GM18951 (cell line): ENCODE measurements at regions not wholly inside any gene's neighbourhood (a gene's known extent, or its start where the extent isn't known, plus 50 kb on each side); places are given as distances from the start of the nearest gene placed in this dataset.
"Not testable (repeated sequence)": the region's sequence is repeated elsewhere in the genome, so short reads cannot be mapped to it uniquely, and the experiment has no call there.

Experiments
- POLR2A ChIP-seq: IDR thresholded peaks from 4 replicates; pipeline ENCODE4 v1.6.1; 2011; ENCODE audit warnings: mild to moderate bottlenecking; ENCODE audit not compliant: insufficient read length, insufficient read depth; ENCODE audit errors: extremely low read depth
- in situ Hi-C: fragments of 300-500 bp; cut with MboI; formaldehyde crosslinking; loops from one replicate; pipeline ENCODE4 v1.12.0; 2022; ENCODE audit warnings: low sequenced_read_pairs, mixed read lengths, inconsistent platforms; ENCODE audit not compliant: unreplicated experiment

- no peak for TF ChIP-seq POLR2A
- in situ Hi-C loops, result no loop called here
Measured at GRCh38 chr16:29204806-29205135, 201.7 kb downstream of the NPIPB11 start.

DNA sequence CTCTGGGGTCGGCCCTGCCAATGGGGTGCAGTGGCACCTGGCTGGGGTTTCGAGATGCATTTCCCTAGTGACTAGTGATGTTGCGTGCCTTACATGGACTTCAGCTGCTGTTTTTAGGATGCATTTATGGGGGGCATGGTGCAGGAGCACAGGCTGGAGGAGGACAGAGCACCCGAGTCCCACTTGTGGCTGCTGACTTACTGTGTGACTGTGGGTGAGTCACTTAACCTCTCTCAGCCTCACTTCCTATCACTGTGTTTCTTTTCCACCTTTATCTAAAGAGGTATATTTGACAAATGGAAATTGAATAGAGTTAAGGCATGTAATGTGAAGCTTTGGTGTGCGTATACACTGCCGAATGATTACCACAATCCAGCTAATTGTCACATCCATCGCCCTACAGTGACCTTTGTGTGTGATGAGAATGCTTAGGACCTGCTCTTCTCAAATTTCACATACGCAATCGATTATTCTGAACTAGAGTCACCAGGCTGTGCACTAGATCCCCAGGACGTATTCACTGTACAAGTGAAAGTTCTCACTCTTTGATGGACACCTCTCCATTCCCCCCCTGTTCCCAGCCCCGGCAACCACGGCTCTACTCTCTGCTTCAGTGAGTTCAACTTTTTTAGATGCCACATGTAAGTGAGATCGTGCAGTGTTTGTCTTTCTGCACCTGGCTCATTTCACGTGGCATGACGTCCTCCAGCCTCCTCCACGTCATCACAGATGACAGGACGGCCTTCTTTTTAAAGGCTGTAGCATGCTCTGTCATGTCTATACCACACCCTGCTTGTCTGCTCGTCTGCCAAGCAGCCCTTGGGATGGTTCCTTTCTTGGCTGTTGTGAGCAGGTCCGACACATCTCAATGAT is 202.3 kb downstream of the NPIPB11 start:
- in situ Hi-C loops, result not testable (repeated sequence)

DNA sequence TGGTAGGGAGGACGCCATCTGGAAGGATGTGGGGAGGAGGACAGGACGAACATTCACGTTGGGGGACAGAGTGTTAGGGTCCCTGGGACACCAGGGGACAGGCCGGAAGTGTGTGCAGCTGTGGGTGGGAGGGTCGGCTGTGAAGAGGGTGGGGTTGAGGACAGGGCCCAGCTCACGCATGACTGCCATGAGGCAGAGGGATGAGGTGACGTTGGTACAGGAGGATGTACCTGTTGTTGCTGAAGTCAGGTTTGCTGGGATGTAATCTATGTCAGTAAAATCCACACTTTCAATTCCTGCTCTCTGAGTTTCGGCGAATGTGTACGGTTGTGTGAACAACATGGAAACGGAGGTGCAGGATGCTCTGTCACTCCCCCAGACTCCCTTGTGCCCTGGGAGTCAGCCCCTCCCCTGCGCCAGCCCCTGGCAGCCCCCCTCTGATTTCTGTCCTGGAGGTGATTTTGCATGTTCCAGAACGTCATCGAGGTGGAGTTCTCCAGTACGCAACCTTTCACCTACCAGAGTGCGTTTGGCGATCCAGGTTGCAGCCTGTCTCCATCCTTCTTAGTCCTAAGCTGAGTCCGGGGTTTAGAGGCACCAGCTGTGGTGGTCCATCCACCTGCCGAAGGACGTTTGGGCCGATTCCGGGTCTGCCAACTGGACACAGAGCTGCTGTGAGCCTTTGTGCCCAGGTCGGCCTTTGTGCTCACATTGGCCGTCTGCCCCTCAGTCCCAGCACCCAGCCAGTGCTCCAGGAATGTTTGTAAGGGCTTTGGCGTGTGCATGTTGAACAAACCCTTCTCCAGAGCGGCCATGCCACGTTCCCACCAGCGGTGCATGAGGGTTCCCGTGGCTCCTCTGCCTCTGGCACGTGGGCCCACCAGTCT is 203.2 kb downstream of the NPIPB11 start:
- in situ Hi-C loops, result not testable (repeated sequence)

DNA sequence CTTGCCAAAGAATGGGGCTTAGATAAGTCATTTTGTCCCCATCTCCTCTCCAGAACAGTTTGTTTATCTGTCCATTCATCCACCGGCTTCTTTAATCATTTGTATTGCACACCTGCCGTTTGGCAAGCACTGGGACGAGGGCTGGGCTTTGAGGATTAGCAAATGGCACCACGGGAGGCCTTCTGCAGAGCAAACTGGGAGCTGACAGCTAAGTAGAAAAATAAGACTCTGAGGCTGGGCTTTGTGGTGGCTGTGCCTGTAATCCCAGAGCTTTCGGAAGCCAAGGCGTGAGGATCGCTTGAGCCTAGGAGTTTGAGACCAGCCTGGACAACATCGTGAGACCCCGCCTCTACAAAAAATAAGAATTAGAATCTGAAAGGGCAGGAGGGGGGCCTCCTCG is 203.9 kb downstream of the NPIPB11 start:
- in situ Hi-C loops, result not testable (repeated sequence)

DNA sequence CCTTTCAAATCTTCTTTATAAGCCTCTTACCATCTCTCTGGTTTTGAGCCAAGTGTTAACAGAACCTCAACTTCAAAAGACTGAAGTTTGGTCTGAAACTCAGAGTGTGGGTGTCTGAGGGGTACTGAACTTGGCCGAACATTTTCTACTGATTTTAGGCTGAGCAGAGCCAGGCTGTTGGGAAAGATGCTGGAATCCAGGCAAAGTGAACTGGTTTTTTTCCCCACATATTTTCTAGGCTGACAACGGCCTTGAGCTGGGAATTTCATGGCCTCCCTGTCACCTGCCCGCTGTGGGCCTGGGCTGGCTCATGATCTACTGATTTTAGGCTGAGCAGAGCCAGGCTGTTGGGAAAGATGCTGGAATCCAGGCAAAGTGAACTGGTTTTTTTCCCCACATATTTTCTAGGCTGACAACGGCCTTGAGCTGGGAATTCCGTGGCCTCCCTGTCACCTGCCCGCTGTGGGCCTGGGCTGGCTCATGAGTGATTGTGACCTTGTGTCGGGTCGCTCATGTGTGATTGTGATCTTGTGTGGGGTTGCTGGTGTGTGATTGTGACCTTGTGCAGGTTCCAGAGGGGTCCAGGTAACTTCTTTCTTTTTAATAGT is 204.4 kb downstream of the NPIPB11 start:
- in situ Hi-C loops, result not testable (repeated sequence)

DNA sequence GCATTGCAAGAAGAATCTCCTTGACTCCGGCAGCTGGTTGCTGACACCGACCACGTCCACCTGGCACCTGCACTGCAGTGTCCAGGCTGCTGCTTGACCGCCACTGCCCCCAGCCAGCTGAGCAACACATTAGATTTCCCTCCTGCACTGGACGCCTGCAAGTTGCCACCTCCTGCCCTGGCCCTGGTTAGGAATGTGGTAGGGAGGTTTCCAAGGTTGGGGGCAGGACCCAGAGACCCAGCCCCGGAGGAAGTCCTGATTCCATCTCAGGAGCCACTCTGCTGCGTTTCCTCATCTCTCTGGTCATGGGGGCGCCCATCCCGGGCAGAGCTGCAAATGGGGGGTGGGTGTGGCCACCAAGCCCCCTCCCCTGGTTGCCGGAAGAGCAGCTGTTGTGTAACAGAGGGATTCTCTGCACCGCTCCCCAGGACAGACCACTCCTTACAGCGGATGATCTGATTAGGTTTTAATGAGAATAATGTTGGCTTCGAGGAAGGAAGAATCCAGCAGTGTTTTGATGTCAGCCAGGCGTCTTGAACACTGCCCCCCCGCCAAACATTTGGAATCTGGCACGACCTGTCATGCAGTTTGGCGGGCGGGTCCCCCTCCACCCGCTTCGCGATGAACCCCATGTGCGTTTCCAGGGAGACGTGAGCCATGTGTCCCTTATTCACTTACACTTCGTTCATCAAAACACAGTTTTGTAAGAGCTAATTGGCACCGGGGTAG is 205.1 kb downstream of the NPIPB11 start:
- in situ Hi-C loops, result not testable (repeated sequence)

- in situ Hi-C loops, result not testable (repeated sequence)
Measured at GRCh38 chr16:29200681-29201080, 205.8 kb downstream of the NPIPB11 start.

GRCh38 chr16:29200135-29200601 is 206.3 kb downstream of the NPIPB11 start:
- in situ Hi-C loops, result not testable (repeated sequence)

DNA sequence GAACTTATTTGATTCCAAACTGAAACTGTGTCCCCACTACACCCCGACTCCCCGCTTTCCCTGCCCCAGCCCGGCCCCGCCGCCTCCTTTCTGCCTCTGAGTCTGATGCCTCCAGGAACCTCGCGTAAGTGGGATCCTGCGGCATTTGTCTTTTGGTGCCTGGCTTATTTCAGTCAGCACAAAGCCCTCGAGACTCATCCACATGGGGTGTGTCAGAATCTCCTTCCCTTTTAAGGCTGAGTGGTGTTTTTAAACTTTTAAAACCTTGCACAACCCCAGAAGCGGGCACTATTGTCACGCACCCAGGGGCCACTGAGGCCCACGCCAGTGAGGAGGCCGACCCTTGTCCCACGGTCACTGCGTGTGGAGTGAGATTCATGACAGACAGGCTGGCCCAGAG is 206.9 kb downstream of the NPIPB11 start:
- in situ Hi-C loops, result not testable (repeated sequence)

DNA sequence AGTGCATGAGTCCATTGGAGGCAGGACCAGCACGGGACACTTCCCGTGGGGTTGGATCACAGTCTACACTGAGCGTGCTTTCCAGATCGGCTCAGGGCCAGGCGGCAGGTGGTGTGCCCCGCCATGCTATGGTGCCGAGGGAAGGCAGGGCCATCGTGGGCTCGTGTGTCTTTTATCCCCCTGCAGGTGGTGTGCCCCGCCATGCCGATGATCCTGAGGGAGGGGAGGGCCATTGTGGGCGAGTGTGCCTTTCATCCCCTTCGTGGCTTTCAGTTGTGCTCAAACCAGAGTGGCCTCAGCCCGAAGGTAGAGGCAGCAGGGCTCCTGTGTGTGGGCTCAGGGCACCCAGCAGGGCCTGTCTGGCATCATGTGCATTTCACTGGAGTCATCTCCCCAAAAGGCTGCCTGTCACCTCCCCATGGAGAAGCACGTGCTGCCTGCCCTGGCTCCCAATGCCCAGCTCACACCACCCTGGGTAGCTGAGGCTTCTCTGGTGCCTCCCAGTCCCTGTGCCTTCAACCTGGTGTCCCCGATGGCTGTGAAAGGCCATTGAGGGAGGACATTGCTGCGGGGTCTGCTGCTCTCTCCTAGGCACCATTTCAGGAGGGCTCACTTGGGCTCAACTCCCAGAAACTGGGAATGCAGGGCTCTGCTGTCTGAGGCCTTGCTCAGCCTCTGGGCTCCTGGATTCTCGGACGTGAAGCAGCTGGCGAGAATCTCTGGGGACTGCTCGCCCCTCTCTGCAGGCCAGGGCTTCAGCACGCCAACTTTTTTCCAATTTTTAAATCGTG is 207.6 kb downstream of the NPIPB11 start:
- TF ChIP-seq POLR2A, result no peak
- in situ Hi-C loops, result no loop called here

GRCh38 chr16:29198231-29198630 is 208.3 kb downstream of the NPIPB11 start:
- TF ChIP-seq POLR2A, result no peak
- in situ Hi-C loops, result no loop called here

DNA sequence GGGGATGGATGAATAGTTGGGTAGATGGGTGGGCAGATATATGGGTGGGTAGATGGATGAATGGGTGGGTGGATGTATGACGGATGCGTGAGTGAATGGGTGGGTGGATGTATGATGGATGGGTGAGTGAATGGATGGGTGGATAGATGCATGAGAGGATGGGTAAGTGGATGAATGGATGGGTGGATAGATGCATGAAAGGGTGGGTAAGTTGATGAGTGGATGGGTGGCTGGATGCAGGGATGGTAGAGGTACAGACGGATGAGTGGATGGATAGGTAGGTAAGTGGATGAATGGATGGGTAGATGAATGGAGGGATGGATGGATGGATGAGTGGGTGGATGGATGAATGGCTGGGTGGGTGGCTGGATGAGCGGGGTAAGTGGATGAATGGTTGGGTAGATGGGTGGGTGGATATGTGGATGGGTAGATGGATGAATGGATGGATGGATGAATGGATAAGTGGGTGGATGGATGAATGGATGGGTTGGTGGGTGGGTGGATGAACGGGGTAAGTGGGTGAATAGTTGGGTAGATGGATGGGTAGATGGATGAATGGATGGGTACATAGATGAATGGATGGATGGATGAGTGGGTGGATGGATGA is 208.9 kb downstream of the NPIPB11 start:
- in situ Hi-C loops, result not testable (repeated sequence)

DNA sequence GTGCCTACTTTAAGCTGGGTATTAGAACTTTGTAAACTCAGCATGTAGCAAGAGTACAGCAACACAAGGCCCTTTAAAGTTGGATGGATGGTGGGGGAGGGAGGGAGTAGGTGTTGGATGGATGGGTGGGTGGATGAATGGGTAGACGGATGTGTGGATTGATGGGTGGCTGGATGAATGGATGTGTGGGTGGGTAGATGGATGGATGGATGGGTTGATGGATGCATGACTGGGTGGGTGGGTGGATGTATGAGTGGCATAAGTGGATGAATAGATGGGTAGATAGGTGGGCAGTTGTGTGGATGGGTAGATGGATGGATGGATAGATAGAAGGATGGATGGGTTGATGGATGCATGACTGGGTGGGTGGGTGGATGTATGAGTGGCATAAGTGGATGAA is 209.8 kb downstream of the NPIPB11 start:
- in situ Hi-C loops, result not testable (repeated sequence)

DNA sequence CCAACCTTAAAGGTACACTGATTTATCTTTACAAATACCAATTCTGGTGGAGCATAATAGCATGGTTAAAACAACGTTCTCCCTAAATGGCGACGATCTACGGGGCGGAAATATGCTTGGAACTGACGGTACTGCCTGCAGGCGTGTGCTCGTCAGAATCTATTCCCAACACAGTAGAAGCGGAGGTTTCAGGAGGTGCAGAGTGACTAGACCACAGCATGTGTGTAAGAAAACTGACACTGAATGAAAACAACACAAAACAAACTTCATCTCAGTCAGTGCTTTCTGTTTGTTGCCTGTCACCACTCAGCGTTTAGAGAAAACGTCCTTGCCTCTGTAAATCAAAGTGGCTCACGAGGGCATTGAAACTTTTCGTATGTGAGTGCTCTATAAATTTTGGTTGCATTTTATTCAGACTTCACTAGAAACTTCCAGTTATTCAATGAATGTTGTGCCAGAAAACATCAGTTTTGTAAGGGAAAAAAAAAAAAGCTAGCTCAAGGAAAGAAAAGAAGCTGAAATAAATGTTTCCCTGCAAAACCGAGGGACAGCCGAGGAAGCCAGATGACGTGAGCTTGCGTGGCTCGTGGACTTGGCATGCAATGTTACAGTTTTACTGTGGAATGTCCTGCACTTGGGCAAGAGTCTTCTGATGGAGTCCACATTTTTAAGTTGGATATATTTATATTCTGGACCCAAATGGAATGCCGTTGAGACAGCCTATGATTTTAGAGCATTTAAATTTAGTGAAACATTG is 210.4 kb downstream of the LAT start:
- in situ Hi-C loops, result not testable (repeated sequence)

DNA sequence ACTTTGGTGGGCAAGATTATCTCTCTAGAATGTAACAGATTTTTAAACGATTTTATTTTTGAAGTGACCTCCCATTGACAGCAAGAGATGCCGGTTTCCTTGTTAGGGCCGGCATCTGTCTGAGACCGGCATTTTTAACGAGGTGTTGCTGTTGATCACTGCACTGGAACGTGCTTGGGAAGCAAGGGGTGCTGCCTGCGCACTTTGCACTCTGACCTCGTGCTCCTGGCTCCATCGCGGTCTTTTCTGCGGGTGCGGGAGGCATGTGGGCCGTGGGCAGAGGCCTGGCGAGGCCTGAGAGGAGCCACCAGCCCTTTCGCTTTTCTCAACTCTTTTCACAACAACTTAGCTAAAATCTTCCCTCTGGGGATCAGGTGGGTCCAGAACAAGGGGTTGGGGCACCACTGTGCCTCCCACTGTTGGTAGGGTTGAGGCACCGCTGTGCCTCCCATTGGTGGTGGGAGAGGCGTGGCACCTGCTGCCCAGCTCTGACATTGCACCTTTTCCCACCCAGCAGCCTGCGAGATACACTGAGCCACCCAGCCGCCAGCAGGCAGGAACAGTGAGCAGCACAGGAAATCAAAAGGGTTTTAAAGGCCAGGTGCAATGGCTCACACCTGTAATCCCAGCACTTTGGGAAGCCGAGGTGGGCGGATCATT is 209.5 kb downstream of the LAT start:
- in situ Hi-C loops, result not testable (repeated sequence)

- in situ Hi-C loops, result not testable (repeated sequence)
Measured at GRCh38 chr16:29193634-29194033, 208.8 kb downstream of the LAT start.

GRCh38 chr16:29193248-29193574 is 208.4 kb downstream of the LAT start:
- in situ Hi-C loops, result not testable (repeated sequence)
